ENCODE measurements at regions not wholly inside any gene's neighbourhood (a gene's known extent, or its start where the extent isn't known, plus 50 kb on each side); places are given as distances from the start of the nearest gene placed in this dataset.

GRCh38 chr1:106393046-106393445 is 663.4 kb upstream of the PRMT6 start:
- Histone ChIP-seq H3K36me3 (ENCODE audit: control insufficient read depth in 2 of 2, extremely low read depth in 1 of 2, insufficient read depth in 2 of 2, low read length in 2 of 2) (no peaks in the 10 kb centered on the region), H4K20me1 (replicated peaks; ENCODE audit: control insufficient read depth, extremely low read depth, insufficient read depth, low read length) (no peaks in the 10 kb centered on the region), H3K79me2 (ENCODE audit: control insufficient read depth, insufficient read depth, low read length) (no peaks in the 10 kb centered on the region), H2AFZ (ENCODE audit: low read depth, low read length) (no peak overlapping the region), H3K27me3 (ENCODE audit: control insufficient read depth in 2 of 2, insufficient read depth in 2 of 2, low read length in 2 of 2) (no peaks in the 10 kb centered on the region), H3K9me3 (replicated peaks; ENCODE audit: control insufficient read depth, insufficient read depth, low read length) (no peaks in the 10 kb centered on the region), H3K9ac (replicated peaks; ENCODE audit: extremely low read depth, insufficient read depth, low read length) (no peak overlapping the region), H3K9me1 (replicated peaks; ENCODE audit: control insufficient read depth, extremely low read depth, insufficient read depth, low read length) (no peaks in the 10 kb centered on the region), H3K4me1 (ENCODE audit: control insufficient read depth, extremely low read depth, insufficient read depth, low read length) (no peaks in the 10 kb centered on the region), H3K4me3 (replicated peaks in 1 of 3; ENCODE audit: insufficient read depth in 1 of 3, low read depth in 1 of 3, low read length in 3 of 3) (no peak overlapping the region), H3K4me2 (ENCODE audit: insufficient read depth, low read length) (no peak overlapping the region), H3K27ac (ENCODE audit: insufficient read depth, low read depth, low read length) (no peak overlapping the region)
- intact Hi-C loops (cut with micrococcal nuclease) = no loop called here
- no peak for FAIRE-seq
- no peak for TF ChIP-seq MYC (IDR thresholded peaks at IDR 0.05; ENCODE audit: low read depth, low read length)
- no peak for TF ChIP-seq POLR2AphosphoS5 (IDR thresholded peaks at IDR 0.05; ENCODE audit: insufficient read depth, low read depth, low read length)
- TF ChIP-seq MAX (IDR thresholded peaks at IDR 0.05; ENCODE audit: insufficient read depth, insufficient read length) = no peak
- TF ChIP-seq CTCF (IDR thresholded peaks at IDR 0.05; ENCODE audit: extremely low read depth in 1 of 2, insufficient read depth in 1 of 2, low read depth in 1 of 2, low read length in 2 of 2) = no peak
- no peak for TF ChIP-seq JUN (IDR thresholded peaks at IDR 0.05; ENCODE audit: borderline replicate concordance, insufficient read depth, insufficient read length, low read depth)
- TF ChIP-seq GATA2 (IDR thresholded peaks at IDR 0.05; ENCODE audit: insufficient read depth, insufficient read length, low read depth, low read length) = no peak
- ChIA-PET CTCF (no interaction called here), POLR2A (no interaction called here)
- no peak for DNase-seq (ENCODE audit: low read depth, low spot score)
- BruUV-seq (replicated peaks) = no TSS peak
- dilution Hi-C loops (cut with MboI; ENCODE audit: extremely low pct_ligation_motif_present, low sequenced_read_pairs) = no loop called here

- no peaks in the 10 kb centered on the region for H3K9me1 ChIP-seq (replicated peaks; ENCODE audit: control insufficient read depth, extremely low read depth, insufficient read depth, low read length)
- FAIRE-seq (no peak), DNase-seq (ENCODE audit: low read depth, low spot score) (no peak)
- ChIA-PET CTCF (no interaction called here), POLR2A (no interaction called here)
- no TSS peak for BruUV-seq (replicated peaks)
- H3K79me2 ChIP-seq (ENCODE audit: control insufficient read depth, insufficient read depth, low read length) = no peaks in the 10 kb centered on the region
- no peak overlapping the region for H3K4me2 ChIP-seq (ENCODE audit: insufficient read depth, low read length)
- H3K36me3 ChIP-seq (ENCODE audit: control insufficient read depth in 2 of 2, extremely low read depth in 1 of 2, insufficient read depth in 2 of 2, low read length in 2 of 2) = no peaks in the 10 kb centered on the region
- H3K27me3 ChIP-seq (ENCODE audit: control insufficient read depth in 2 of 2, insufficient read depth in 2 of 2, low read length in 2 of 2) = no peaks in the 10 kb centered on the region
- H4K20me1 ChIP-seq (replicated peaks; ENCODE audit: control insufficient read depth, extremely low read depth, insufficient read depth, low read length) = no peaks in the 10 kb centered on the region
- intact Hi-C loops (cut with micrococcal nuclease) = no loop called here
- no peak overlapping the region for H3K9ac ChIP-seq (replicated peaks; ENCODE audit: extremely low read depth, insufficient read depth, low read length)
- no peak overlapping the region for H2AFZ ChIP-seq (ENCODE audit: low read depth, low read length)
- H3K9me3 ChIP-seq (replicated peaks; ENCODE audit: control insufficient read depth, insufficient read depth, low read length) = no peaks in the 10 kb centered on the region
- H3K4me1 ChIP-seq (ENCODE audit: control insufficient read depth, extremely low read depth, insufficient read depth, low read length) = no peaks in the 10 kb centered on the region
- no peak overlapping the region for H3K4me3 ChIP-seq (replicated peaks in 1 of 3; ENCODE audit: insufficient read depth in 1 of 3, low read depth in 1 of 3, low read length in 3 of 3)
- no peak overlapping the region for H3K27ac ChIP-seq (ENCODE audit: insufficient read depth, low read depth, low read length)
- TF ChIP-seq GATA2 (IDR thresholded peaks at IDR 0.05; ENCODE audit: insufficient read depth, insufficient read length, low read depth, low read length) (no peak), JUN (IDR thresholded peaks at IDR 0.05; ENCODE audit: borderline replicate concordance, insufficient read depth, insufficient read length, low read depth) (no peak), EZH2 (IDR thresholded peaks at IDR 0.05; ENCODE audit: borderline replicate concordance, low read depth, low read length, severe bottlenecking) (no peak), POLR2A (IDR thresholded peaks at IDR 0.05; ENCODE audit: low read depth, low read length) (no peak), MAX (IDR thresholded peaks at IDR 0.05; ENCODE audit: insufficient read depth, insufficient read length) (no peak), MYC (IDR thresholded peaks at IDR 0.05; ENCODE audit: low read depth, low read length) (no peak), CTCF (IDR thresholded peaks at IDR 0.05; ENCODE audit: extremely low read depth in 1 of 2, insufficient read depth in 1 of 2, low read depth in 1 of 2, low read length in 2 of 2) (no peak)
- dilution Hi-C loops (cut with MboI; ENCODE audit: extremely low pct_ligation_motif_present, low sequenced_read_pairs) = no loop called here
Observed at GRCh38 chr1:106396020-106396419, 660.5 kb upstream of the PRMT6 start.

Measured in endothelial cell of umbilical vein (primary cell).